ENCODE measurements at regions not wholly inside any gene's neighbourhood (a gene's known extent, or its start where the extent isn't known, plus 50 kb on each side); places are given as distances from the start of the nearest gene placed in this dataset.

- Histone ChIP-seq H3K9me3 (ENCODE audit: control insufficient read depth in 2 of 2, insufficient read depth in 1 of 2, low read depth in 1 of 2, low read length in 1 of 2) (no peaks in the 10 kb centered on the region), H3K4me3 (ENCODE audit: low read depth in 1 of 2, low read length in 2 of 2) (no peak overlapping the region), H3K27me3 (ENCODE audit: control insufficient read depth in 1 of 2, insufficient read depth in 2 of 2, low read length in 2 of 2) (no peaks in the 10 kb centered on the region), H3K36me3 (ENCODE audit: control insufficient read depth in 2 of 2, insufficient read depth in 2 of 2, low read length in 1 of 2) (no peaks in the 10 kb centered on the region), H3K4me1 (ENCODE audit: control insufficient read depth in 2 of 2, insufficient read depth in 2 of 2, low read length in 1 of 2) (no peaks in the 10 kb centered on the region), H3K27ac (ENCODE audit: low read depth in 2 of 2, low read length in 1 of 2) (no peak overlapping the region)
- 63 to 74% methylated on average over 2 of the region's 2 CpGs for WGBS, 2 donors
Observed at GRCh38 chr9:82369251-82369945, 380.8 kb downstream of the SPATA31D1 start.

GRCh38 chr9:82375041-82375440, 386.5 kb downstream of the SPATA31D1 start:
- Histone ChIP-seq H3K4me3 (ENCODE audit: low read depth in 1 of 2, low read length in 2 of 2) (no peak overlapping the region), H3K9me3 (ENCODE audit: control insufficient read depth in 2 of 2, insufficient read depth in 1 of 2, low read depth in 1 of 2, low read length in 1 of 2) (no peaks in the 10 kb centered on the region), H3K27me3 (ENCODE audit: control insufficient read depth in 1 of 2, insufficient read depth in 2 of 2, low read length in 2 of 2) (no peaks in the 10 kb centered on the region), H3K36me3 (ENCODE audit: control insufficient read depth in 2 of 2, insufficient read depth in 2 of 2, low read length in 1 of 2) (no peaks in the 10 kb centered on the region), H3K4me1 (ENCODE audit: control insufficient read depth in 2 of 2, insufficient read depth in 2 of 2, low read length in 1 of 2) (no peaks in the 10 kb centered on the region), H3K27ac (ENCODE audit: low read depth in 2 of 2, low read length in 1 of 2) (no peak overlapping the region)
- 61 to 67% methylated on average over 2 of the region's 2 CpGs for WGBS, 2 donors

GRCh38 chr9:82376677-82377232, 388.2 kb downstream of the SPATA31D1 start:
- no peaks in the 10 kb centered on the region for H3K4me1 ChIP-seq (ENCODE audit: control insufficient read depth in 2 of 2, insufficient read depth in 2 of 2, low read length in 1 of 2)
- WGBS, 2 donors, result 82 to 83% methylated on average over 4 of the region's 4 CpGs
- no peak overlapping the region for H3K4me3 ChIP-seq (ENCODE audit: low read depth in 1 of 2, low read length in 2 of 2)
- H3K27ac ChIP-seq (ENCODE audit: low read depth in 2 of 2, low read length in 1 of 2), result no peak overlapping the region
- H3K9me3 ChIP-seq (ENCODE audit: control insufficient read depth in 2 of 2, insufficient read depth in 1 of 2, low read depth in 1 of 2, low read length in 1 of 2), result no peaks in the 10 kb centered on the region
- H3K27me3 ChIP-seq (ENCODE audit: control insufficient read depth in 1 of 2, insufficient read depth in 2 of 2, low read length in 2 of 2), result no peaks in the 10 kb centered on the region
- H3K36me3 ChIP-seq (ENCODE audit: control insufficient read depth in 2 of 2, insufficient read depth in 2 of 2, low read length in 1 of 2), result no peaks in the 10 kb centered on the region

- Histone ChIP-seq H3K4me3 (ENCODE audit: low read depth in 1 of 2, low read length in 2 of 2) (no peak overlapping the region), H3K36me3 (ENCODE audit: control insufficient read depth in 2 of 2, insufficient read depth in 2 of 2, low read length in 1 of 2) (no peaks in the 10 kb centered on the region), H3K4me1 (ENCODE audit: control insufficient read depth in 2 of 2, insufficient read depth in 2 of 2, low read length in 1 of 2) (no peaks in the 10 kb centered on the region), H3K9me3 (ENCODE audit: control insufficient read depth in 2 of 2, insufficient read depth in 1 of 2, low read depth in 1 of 2, low read length in 1 of 2) (no peaks in the 10 kb centered on the region), H3K27me3 (ENCODE audit: control insufficient read depth in 1 of 2, insufficient read depth in 2 of 2, low read length in 2 of 2) (no peaks in the 10 kb centered on the region), H3K27ac (ENCODE audit: low read depth in 2 of 2, low read length in 1 of 2) (no peak overlapping the region)
- 88 to 91% methylated on average over 6 of the region's 6 CpGs for WGBS, 2 donors
Observed at GRCh38 chr9:82382887-82383616, 394.5 kb downstream of the SPATA31D1 start.

GRCh38 chr9:82385633-82386032, 397.1 kb downstream of the SPATA31D1 start:
- WGBS, 2 donors, result 69 to 74% methylated on average over 1 of the region's 1 CpG
- no peak overlapping the region for H3K4me3 ChIP-seq (ENCODE audit: low read depth in 1 of 2, low read length in 2 of 2)
- H3K36me3 ChIP-seq (ENCODE audit: control insufficient read depth in 2 of 2, insufficient read depth in 2 of 2, low read length in 1 of 2), result no peaks in the 10 kb centered on the region
- H3K27ac ChIP-seq (ENCODE audit: low read depth in 2 of 2, low read length in 1 of 2), result no peak overlapping the region
- no peaks in the 10 kb centered on the region for H3K4me1 ChIP-seq (ENCODE audit: control insufficient read depth in 2 of 2, insufficient read depth in 2 of 2, low read length in 1 of 2)
- no peaks in the 10 kb centered on the region for H3K9me3 ChIP-seq (ENCODE audit: control insufficient read depth in 2 of 2, insufficient read depth in 1 of 2, low read depth in 1 of 2, low read length in 1 of 2)
- no peaks in the 10 kb centered on the region for H3K27me3 ChIP-seq (ENCODE audit: control insufficient read depth in 1 of 2, insufficient read depth in 2 of 2, low read length in 2 of 2)

GRCh38 chr9:82397534-82397933, 409.0 kb downstream of the SPATA31D1 start:
- Histone ChIP-seq H3K9me3 (ENCODE audit: control insufficient read depth in 2 of 2, insufficient read depth in 1 of 2, low read depth in 1 of 2, low read length in 1 of 2) (no peaks in the 10 kb centered on the region), H3K36me3 (ENCODE audit: control insufficient read depth in 2 of 2, insufficient read depth in 2 of 2, low read length in 1 of 2) (no peaks in the 10 kb centered on the region), H3K4me1 (ENCODE audit: control insufficient read depth in 2 of 2, insufficient read depth in 2 of 2, low read length in 1 of 2) (no peaks in the 10 kb centered on the region), H3K27ac (ENCODE audit: low read depth in 2 of 2, low read length in 1 of 2) (no peak overlapping the region), H3K27me3 (ENCODE audit: control insufficient read depth in 1 of 2, insufficient read depth in 2 of 2, low read length in 2 of 2) (no peaks in the 10 kb centered on the region), H3K4me3 (ENCODE audit: low read depth in 1 of 2, low read length in 2 of 2) (no peak overlapping the region)

GRCh38 chr9:82404196-82404870, 415.8 kb downstream of the SPATA31D1 start:
- no peak overlapping the region for H3K27ac ChIP-seq (ENCODE audit: low read depth in 2 of 2, low read length in 1 of 2)
- WGBS, 2 donors, result 86% methylated on average over 2 of the region's 2 CpGs
- no peaks in the 10 kb centered on the region for H3K27me3 ChIP-seq (ENCODE audit: control insufficient read depth in 1 of 2, insufficient read depth in 2 of 2, low read length in 2 of 2)
- H3K9me3 ChIP-seq (ENCODE audit: control insufficient read depth in 2 of 2, insufficient read depth in 1 of 2, low read depth in 1 of 2, low read length in 1 of 2), result no peaks in the 10 kb centered on the region
- no peak overlapping the region for H3K4me3 ChIP-seq (ENCODE audit: low read depth in 1 of 2, low read length in 2 of 2)
- H3K36me3 ChIP-seq (ENCODE audit: control insufficient read depth in 2 of 2, insufficient read depth in 2 of 2, low read length in 1 of 2), result no peaks in the 10 kb centered on the region
- H3K4me1 ChIP-seq (ENCODE audit: control insufficient read depth in 2 of 2, insufficient read depth in 2 of 2, low read length in 1 of 2), result no peaks in the 10 kb centered on the region

- Histone ChIP-seq H3K4me1 (ENCODE audit: control insufficient read depth in 2 of 2, insufficient read depth in 2 of 2, low read length in 1 of 2) (no peaks in the 10 kb centered on the region), H3K27ac (ENCODE audit: low read depth in 2 of 2, low read length in 1 of 2) (no peak overlapping the region), H3K9me3 (ENCODE audit: control insufficient read depth in 2 of 2, insufficient read depth in 1 of 2, low read depth in 1 of 2, low read length in 1 of 2) (no peaks in the 10 kb centered on the region), H3K27me3 (ENCODE audit: control insufficient read depth in 1 of 2, insufficient read depth in 2 of 2, low read length in 2 of 2) (no peaks in the 10 kb centered on the region), H3K4me3 (ENCODE audit: low read depth in 1 of 2, low read length in 2 of 2) (no peak overlapping the region), H3K36me3 (ENCODE audit: control insufficient read depth in 2 of 2, insufficient read depth in 2 of 2, low read length in 1 of 2) (no peaks in the 10 kb centered on the region)
- 65 to 67% methylated on average over 4 of the region's 4 CpGs for WGBS, 2 donors
Observed at GRCh38 chr9:82404881-82405280, 416.3 kb downstream of the SPATA31D1 start.

GRCh38 chr9:82406456-82407085, 418.0 kb downstream of the SPATA31D1 start:
- H3K4me1 ChIP-seq (ENCODE audit: control insufficient read depth in 2 of 2, insufficient read depth in 2 of 2, low read length in 1 of 2), result no peaks in the 10 kb centered on the region
- H3K27me3 ChIP-seq (ENCODE audit: control insufficient read depth in 1 of 2, insufficient read depth in 2 of 2, low read length in 2 of 2), result no peaks in the 10 kb centered on the region
- WGBS, 2 donors, result 70 to 73% methylated on average over 3 of the region's 3 CpGs
- no peak overlapping the region for H3K4me3 ChIP-seq (ENCODE audit: low read depth in 1 of 2, low read length in 2 of 2)
- H3K36me3 ChIP-seq (ENCODE audit: control insufficient read depth in 2 of 2, insufficient read depth in 2 of 2, low read length in 1 of 2), result no peaks in the 10 kb centered on the region
- no peak overlapping the region for H3K27ac ChIP-seq (ENCODE audit: low read depth in 2 of 2, low read length in 1 of 2)
- H3K9me3 ChIP-seq (ENCODE audit: control insufficient read depth in 2 of 2, insufficient read depth in 1 of 2, low read depth in 1 of 2, low read length in 1 of 2), result no peaks in the 10 kb centered on the region
